ENCODE measurements at regions not wholly inside any gene's neighbourhood (a gene's known extent, or its start where the extent isn't known, plus 50 kb on each side); places are given as distances from the start of the nearest gene placed in this dataset.

- H3K27me3 ChIP-seq (ENCODE audit: control insufficient read depth, low read length), result no peaks in the 10 kb centered on the region
- no peak overlapping the region for H3K4me3 ChIP-seq (ENCODE audit: low read length)
- no peaks in the 10 kb centered on the region for H3F3A ChIP-seq (ENCODE audit: control insufficient read depth, insufficient read depth)
- no peak overlapping the region for H3K27ac ChIP-seq (ENCODE audit: low read depth, low read length)
- no peaks in the 10 kb centered on the region for H4K20me1 ChIP-seq (ENCODE audit: control insufficient read depth, insufficient read depth, low read depth, low read length)
- H3K79me2 ChIP-seq (ENCODE audit: control insufficient read depth, low read length), result no peaks in the 10 kb centered on the region
- no peaks in the 10 kb centered on the region for H3K36me3 ChIP-seq (ENCODE audit: control insufficient read depth, low read length)
- no peaks in the 10 kb centered on the region for H3K4me1 ChIP-seq (ENCODE audit: control insufficient read depth, low read length)
- H3K4me2 ChIP-seq (ENCODE audit: low read length), result no peak overlapping the region
- TF ChIP-seq EZH2phosphoT487 (IDR thresholded peaks at IDR 0.05; ENCODE audit: borderline replicate concordance, low read length), result no peak
- TF ChIP-seq, protein P1, sequence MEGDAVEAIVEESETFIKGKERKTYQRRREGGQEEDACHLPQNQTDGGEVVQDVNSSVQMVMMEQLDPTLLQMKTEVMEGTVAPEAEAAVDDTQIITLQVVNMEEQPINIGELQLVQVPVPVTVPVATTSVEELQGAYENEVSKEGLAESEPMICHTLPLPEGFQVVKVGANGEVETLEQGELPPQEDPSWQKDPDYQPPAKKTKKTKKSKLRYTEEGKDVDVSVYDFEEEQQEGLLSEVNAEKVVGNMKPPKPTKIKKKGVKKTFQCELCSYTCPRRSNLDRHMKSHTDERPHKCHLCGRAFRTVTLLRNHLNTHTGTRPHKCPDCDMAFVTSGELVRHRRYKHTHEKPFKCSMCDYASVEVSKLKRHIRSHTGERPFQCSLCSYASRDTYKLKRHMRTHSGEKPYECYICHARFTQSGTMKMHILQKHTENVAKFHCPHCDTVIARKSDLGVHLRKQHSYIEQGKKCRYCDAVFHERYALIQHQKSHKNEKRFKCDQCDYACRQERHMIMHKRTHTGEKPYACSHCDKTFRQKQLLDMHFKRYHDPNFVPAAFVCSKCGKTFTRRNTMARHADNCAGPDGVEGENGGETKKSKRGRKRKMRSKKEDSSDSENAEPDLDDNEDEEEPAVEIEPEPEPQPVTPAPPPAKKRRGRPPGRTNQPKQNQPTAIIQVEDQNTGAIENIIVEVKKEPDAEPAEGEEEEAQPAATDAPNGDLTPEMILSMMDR (IDR thresholded peaks at IDR 0.05; ENCODE audit: low read depth, low read length, poor library complexity, severe bottlenecking), result no peak
- H3K9me3 ChIP-seq (ENCODE audit: control insufficient read depth, insufficient read depth, low read length), result no peaks in the 10 kb centered on the region
- no peaks in the 10 kb centered on the region for H3K9me2 ChIP-seq (replicated peaks; ENCODE audit: control insufficient read depth, low read length)
These were observed 237.7 kb upstream of the TLL1 start for GRCh38 chr4:165635381-165635780.

GRCh38 chr4:165635951-165636350 is 237.1 kb upstream of the TLL1 start:
- H3K4me1 ChIP-seq (ENCODE audit: control insufficient read depth, low read length), result no peaks in the 10 kb centered on the region
- H3K9me3 ChIP-seq (ENCODE audit: control insufficient read depth, insufficient read depth, low read length), result no peaks in the 10 kb centered on the region
- no peaks in the 10 kb centered on the region for H3F3A ChIP-seq (ENCODE audit: control insufficient read depth, insufficient read depth)
- no peak overlapping the region for H3K27ac ChIP-seq (ENCODE audit: low read depth, low read length)
- no peak overlapping the region for H3K4me2 ChIP-seq (ENCODE audit: low read length)
- TF ChIP-seq EZH2phosphoT487 (IDR thresholded peaks at IDR 0.05; ENCODE audit: borderline replicate concordance, low read length), result no peak
- TF ChIP-seq, protein P1 (IDR thresholded peaks at IDR 0.05; ENCODE audit: low read depth, low read length, poor library complexity, severe bottlenecking), result no peak
- no peak overlapping the region for H3K4me3 ChIP-seq (ENCODE audit: low read length)
- no peaks in the 10 kb centered on the region for H3K27me3 ChIP-seq (ENCODE audit: control insufficient read depth, low read length)
- no peaks in the 10 kb centered on the region for H3K79me2 ChIP-seq (ENCODE audit: control insufficient read depth, low read length)
- H4K20me1 ChIP-seq (ENCODE audit: control insufficient read depth, insufficient read depth, low read depth, low read length), result no peaks in the 10 kb centered on the region
- H3K36me3 ChIP-seq (ENCODE audit: control insufficient read depth, low read length), result no peaks in the 10 kb centered on the region
- H3K9me2 ChIP-seq (replicated peaks; ENCODE audit: control insufficient read depth, low read length), result no peaks in the 10 kb centered on the region

GRCh38 chr4:165651901-165652300 is 221.1 kb upstream of the TLL1 start:
- H3K4me1 ChIP-seq (ENCODE audit: control insufficient read depth, low read length), result no peaks in the 10 kb centered on the region
- TF ChIP-seq EZH2phosphoT487 (IDR thresholded peaks at IDR 0.05; ENCODE audit: borderline replicate concordance, low read length), result no peak
- TF ChIP-seq, protein P1 (IDR thresholded peaks at IDR 0.05; ENCODE audit: low read depth, low read length, poor library complexity, severe bottlenecking), result no peak
- H3K27ac ChIP-seq (ENCODE audit: low read depth, low read length), result no peak overlapping the region
- no peaks in the 10 kb centered on the region for H3F3A ChIP-seq (ENCODE audit: control insufficient read depth, insufficient read depth)
- H3K9me2 ChIP-seq (replicated peaks; ENCODE audit: control insufficient read depth, low read length), result no peaks in the 10 kb centered on the region
- H3K9me3 ChIP-seq (ENCODE audit: control insufficient read depth, insufficient read depth, low read length), result no peaks in the 10 kb centered on the region
- H3K4me2 ChIP-seq (ENCODE audit: low read length), result no peak overlapping the region
- no peaks in the 10 kb centered on the region for H4K20me1 ChIP-seq (ENCODE audit: control insufficient read depth, insufficient read depth, low read depth, low read length)
- H3K27me3 ChIP-seq (ENCODE audit: control insufficient read depth, low read length), result no peaks in the 10 kb centered on the region
- H3K79me2 ChIP-seq (ENCODE audit: control insufficient read depth, low read length), result no peaks in the 10 kb centered on the region
- no peaks in the 10 kb centered on the region for H3K36me3 ChIP-seq (ENCODE audit: control insufficient read depth, low read length)
- H3K4me3 ChIP-seq (ENCODE audit: low read length), result no peak overlapping the region

- no peaks in the 10 kb centered on the region for H3K9me3 ChIP-seq (ENCODE audit: control insufficient read depth, insufficient read depth, low read length)
- no peaks in the 10 kb centered on the region for H3K36me3 ChIP-seq (ENCODE audit: control insufficient read depth, low read length)
- no peaks in the 10 kb centered on the region for H3K9me2 ChIP-seq (replicated peaks; ENCODE audit: control insufficient read depth, low read length)
- H3K27me3 ChIP-seq (ENCODE audit: control insufficient read depth, low read length), result no peaks in the 10 kb centered on the region
- TF ChIP-seq, protein P1 (IDR thresholded peaks at IDR 0.05; ENCODE audit: low read depth, low read length, poor library complexity, severe bottlenecking), result no peak
- no peak for TF ChIP-seq EZH2phosphoT487 (IDR thresholded peaks at IDR 0.05; ENCODE audit: borderline replicate concordance, low read length)
- H3F3A ChIP-seq (ENCODE audit: control insufficient read depth, insufficient read depth), result no peaks in the 10 kb centered on the region
- H3K4me1 ChIP-seq (ENCODE audit: control insufficient read depth, low read length), result no peaks in the 10 kb centered on the region
- no peak overlapping the region for H3K4me2 ChIP-seq (ENCODE audit: low read length)
- no peaks in the 10 kb centered on the region for H4K20me1 ChIP-seq (ENCODE audit: control insufficient read depth, insufficient read depth, low read depth, low read length)
- H3K79me2 ChIP-seq (ENCODE audit: control insufficient read depth, low read length), result no peaks in the 10 kb centered on the region
- no peak overlapping the region for H3K4me3 ChIP-seq (ENCODE audit: low read length)
- no peak overlapping the region for H3K27ac ChIP-seq (ENCODE audit: low read depth, low read length)
These were observed 218.5 kb upstream of the TLL1 start for GRCh38 chr4:165654556-165654955.

Data from DOHH2 (cell line).